KMS-11 (cell line): ENCODE measurements at regions not wholly inside any gene's neighbourhood (a gene's known extent, or its start where the extent isn't known, plus 50 kb on each side); places are given as distances from the start of the nearest gene placed in this dataset.
A peak's percentile ranks its signal among the peaks of the same experiment; 100 is the strongest.

Experiments used
- H2AFZ ChIP-seq: fragments of 200-600 bp; sonication (generic); 2 replicates; pipeline ENCODE4 v1.6.1; 2016; ENCODE audit warnings: antibody characterized with exemption, mixed run types, low read depth
- H3K27ac ChIP-seq: fragments of 200-600 bp; sonication (generic); 2 replicates; pipeline ENCODE4 v1.6.1; 2016; ENCODE audit warnings: mild to moderate bottlenecking, mixed run types
- H3K27me3 ChIP-seq: fragments of 200-600 bp; sonication (generic); 2 replicates; pipeline ENCODE4 v1.6.1; 2017; ENCODE audit warnings: mild to moderate bottlenecking, low read depth, mixed run types, moderate library complexity; ENCODE audit not compliant: insufficient read depth
- H3K36me3 ChIP-seq: fragments of 200-600 bp; sonication (generic); 2 replicates; pipeline ENCODE4 v1.6.1; 2017; ENCODE audit warnings: mild to moderate bottlenecking, mixed run types; ENCODE audit not compliant: insufficient read depth
- H3K4me1 ChIP-seq: fragments of 200-600 bp; sonication (generic); 2 replicates; pipeline ENCODE4 v1.6.1; 2016; ENCODE audit warnings: mild to moderate bottlenecking, low read depth, mixed run types; ENCODE audit not compliant: poor library complexity, severe bottlenecking
- H3K4me2 ChIP-seq: fragments of 200-600 bp; sonication (generic); 2 replicates; pipeline ENCODE4 v1.7.0; 2016; ENCODE audit warnings: mild to moderate bottlenecking, mixed run types
- H3K4me3 ChIP-seq: fragments of 200-600 bp; sonication (generic); IDR thresholded peaks from 2 replicates; pipeline ENCODE4 v1.6.1; 2017; ENCODE audit warnings: low read depth, low read length, mixed read lengths; ENCODE audit not compliant: insufficient read depth
- H3K79me2 ChIP-seq: fragments of 200-600 bp; sonication (generic); 2 replicates; pipeline ENCODE4 v1.6.1; 2016; ENCODE audit warnings: low read depth, mixed run types; ENCODE audit not compliant: insufficient read depth
- H3K9ac ChIP-seq: fragments of 200-600 bp; sonication (generic); 2 replicates; pipeline ENCODE4 v1.6.1; 2016; ENCODE audit warnings: mild to moderate bottlenecking, mixed run types
- H4K20me1 ChIP-seq: fragments of 200-600 bp; sonication (generic); 2 replicates; pipeline ENCODE4 v1.6.1; 2016; ENCODE audit warnings: mild to moderate bottlenecking, mixed run types; ENCODE audit not compliant: insufficient read depth
- CTCF ChIP-seq: fragments of 200-600 bp; sonication (generic); conservative IDR thresholded peaks from 2 replicates; pipeline ENCODE4 v1.6.1; 2017; ENCODE audit warnings: low read depth, mild to moderate bottlenecking, antibody characterized with exemption, low read length, moderate library complexity, mixed read lengths

- no peak for TF ChIP-seq CTCF
- no peaks in the 10 kb centered on the region for H3K36me3 ChIP-seq
- H3K4me2 ChIP-seq, result no peak overlapping the region
- no peak overlapping the region for H3K27ac ChIP-seq
- H3K4me3 ChIP-seq, result no peak overlapping the region
- H3K4me1 ChIP-seq, result peaks cover 3% of the 10 kb centered on the region
- H3K9ac ChIP-seq, result no peak overlapping the region
- no peaks in the 10 kb centered on the region for H3K79me2 ChIP-seq
- no peaks in the 10 kb centered on the region for H3K27me3 ChIP-seq
- no peaks in the 10 kb centered on the region for H4K20me1 ChIP-seq
- no peak overlapping the region for H2AFZ ChIP-seq
These were observed 1349.4 kb downstream of the CDH8 start for GRCh38 chr16:60686824-60687223.

GRCh38 chr16:60684002-60684401 is 1352.2 kb downstream of the CDH8 start:
- H3K9ac ChIP-seq, result no peak overlapping the region
- no peak overlapping the region for H3K27ac ChIP-seq
- peaks cover 3% of the 10 kb centered on the region for H3K4me1 ChIP-seq

GRCh38 chr16:60682219-60682618 is 1354.0 kb downstream of the CDH8 start:
- H3K36me3 ChIP-seq, result no peaks in the 10 kb centered on the region
- H2AFZ ChIP-seq, result no peak overlapping the region
- H3K4me1 ChIP-seq, result peaks cover 3% of the 10 kb centered on the region
- H3K27ac ChIP-seq, result no peak overlapping the region
- no peaks in the 10 kb centered on the region for H4K20me1 ChIP-seq
- no peak overlapping the region for H3K4me2 ChIP-seq
- H3K27me3 ChIP-seq, result no peaks in the 10 kb centered on the region
- no peaks in the 10 kb centered on the region for H3K79me2 ChIP-seq
- no peak overlapping the region for H3K9ac ChIP-seq
- TF ChIP-seq CTCF, result no peak
- no peak overlapping the region for H3K4me3 ChIP-seq

More at GRCh38 chr16:60684002-60684401, 1352.2 kb downstream of the CDH8 start:
- Histone ChIP-seq H3K4me3 (no peak overlapping the region), H3K36me3 (no peaks in the 10 kb centered on the region), H3K79me2 (no peaks in the 10 kb centered on the region), H3K4me2 (0 out of 2 replicates have a peak overlapping the region, but pooled peaks have one; percentile 6), H3K27me3 (no peaks in the 10 kb centered on the region), H4K20me1 (no peaks in the 10 kb centered on the region), H2AFZ (no peak overlapping the region)
- no peak for TF ChIP-seq CTCF

- Histone ChIP-seq H3K36me3 (no peaks in the 10 kb centered on the region), H3K27me3 (no peaks in the 10 kb centered on the region), H3K9ac (no peak overlapping the region), H3K4me3 (no peak overlapping the region), H2AFZ (no peak overlapping the region), H3K4me1 (peaks cover 3% of the 10 kb centered on the region), H3K27ac (no peak overlapping the region), H3K4me2 (no peak overlapping the region), H4K20me1 (no peaks in the 10 kb centered on the region), H3K79me2 (no peaks in the 10 kb centered on the region)
- TF ChIP-seq CTCF, result no peak
These were observed 1355.2 kb downstream of the CDH8 start for GRCh38 chr16:60681043-60681442.
